ENCODE measurements at regions not wholly inside any gene's neighbourhood (a gene's known extent, or its start where the extent isn't known, plus 50 kb on each side); places are given as distances from the start of the nearest gene placed in this dataset.

- TF ChIP-seq POLR2A (IDR thresholded peaks at IDR 0.05; ENCODE audit: low read length) = no peak
- TF ChIP-seq GATA1 (IDR thresholded peaks at IDR 0.05; ENCODE audit: low read depth, low read length) = no peak
Measured at GRCh38 chr9:129341171-129341986, 163.3 kb upstream of the IER5L start.

Data from erythroblast (primary cell).